Natural killer cell treated with Interleukin-12 subunit alpha and Interleukin-12 subunit beta and Interleukin-15 and Interleukin-18, amount 100 ng/mL, for 72 hours (primary cell): ENCODE measurements at regions not wholly inside any gene's neighbourhood (a gene's known extent, or its start where the extent isn't known, plus 50 kb on each side); places are given as distances from the start of the nearest gene placed in this dataset.

Experiments
- ATAC-seq, 2 donors: fragments of 150-1000 bp; cut with Tn5 transposase in 1 of 2; sonication (Bioruptor Pico), chemical (Tn5 transposase) in 1 of 2; 2 replicates each; pipeline ENCODE4 v1.10.0; 2021
- DNase-seq: peaks from one replicate; pipeline ENCODE4 v3.0.0; 2022; ENCODE audit warnings: low spot score
- H3K27ac Mint-ChIP-seq, 2 donors: 1 replicate in 1 of 2; 2 replicates in 1 of 2; pipeline ENCODE4 v1.8.0; 2022; ENCODE audit warnings: mixed read lengths in 2 of 2, mild to moderate bottlenecking in 1 of 2, moderate library complexity in 1 of 2
- H3K27me3 Mint-ChIP-seq, 2 donors: 1 replicate in 1 of 2; 2 replicates in 1 of 2; pipeline ENCODE4 v1.8.0; 2022; ENCODE audit warnings: mixed read lengths in 2 of 2
- H3K36me3 Mint-ChIP-seq: one replicate; pipeline ENCODE4 v1.8.0; 2022; ENCODE audit warnings: mixed read lengths
- H3K4me1 Mint-ChIP-seq, 2 donors: 1 replicate in 1 of 2; 2 replicates in 1 of 2; pipeline ENCODE4 v1.8.0; 2022; ENCODE audit warnings: low read depth in 2 of 2, mixed read lengths in 2 of 2, mild to moderate bottlenecking in 1 of 2
- H3K4me3 Mint-ChIP-seq: one replicate; pipeline ENCODE4 v1.8.0; 2022; ENCODE audit warnings: mixed read lengths
- H3K9me3 Mint-ChIP-seq: 2 replicates; pipeline ENCODE4 v1.8.0; 2022; ENCODE audit warnings: mixed read lengths

GRCh38 chr22:27487600-27488452 lies 313.7 kb downstream of the MN1 start:
- Mint-ChIP-seq H3K36me3 (no peaks in the 10 kb centered on the region), H3K4me1 (peaks cover 0 to 1% of the 10 kb centered on the region in 2 donors), H3K4me3 (no peak overlapping the region), H3K27ac (no peak overlapping the region), H3K9me3 (peaks cover 5% of the 10 kb centered on the region), H3K27me3 (peaks cover 5 to 11% of the 10 kb centered on the region in 2 donors)
- DNase-seq (no peak), ATAC-seq (no peak)

GRCh38 chr22:27488456-27489177 lies 312.9 kb downstream of the MN1 start:
- DNase-seq (no peak), ATAC-seq (no peak)
- H3K27me3 Mint-ChIP-seq, result peaks cover 5 to 11% of the 10 kb centered on the region in 2 donors
- H3K9me3 Mint-ChIP-seq, result peaks cover 5% of the 10 kb centered on the region
- H3K4me1 Mint-ChIP-seq, result peaks cover 0 to 3% of the 10 kb centered on the region in 2 donors
- no peak overlapping the region for H3K27ac Mint-ChIP-seq
- no peak overlapping the region for H3K4me3 Mint-ChIP-seq
- H3K36me3 Mint-ChIP-seq, result no peaks in the 10 kb centered on the region

- ATAC-seq (no peak), DNase-seq (no peak)
- Mint-ChIP-seq H3K27me3 (peaks cover 5 to 11% of the 10 kb centered on the region in 2 donors), H3K9me3 (peaks cover 5% of the 10 kb centered on the region), H3K36me3 (no peaks in the 10 kb centered on the region), H3K4me1 (peaks cover 0 to 3% of the 10 kb centered on the region in 2 donors), H3K27ac (no peak overlapping the region), H3K4me3 (no peak overlapping the region)
These were observed 312.3 kb downstream of the MN1 start for GRCh38 chr22:27489178-27489675.

- H3K9me3 Mint-ChIP-seq, result peaks cover 5% of the 10 kb centered on the region
- H3K27ac Mint-ChIP-seq, result no peak overlapping the region
- H3K36me3 Mint-ChIP-seq, result no peaks in the 10 kb centered on the region
- peaks cover 0 to 3% of the 10 kb centered on the region in 2 donors for H3K4me1 Mint-ChIP-seq
- peaks cover 5 to 11% of the 10 kb centered on the region in 2 donors for H3K27me3 Mint-ChIP-seq
- H3K4me3 Mint-ChIP-seq, result no peak overlapping the region
- DNase-seq, result no peak
- ATAC-seq, result no peak
These were observed 311.5 kb downstream of the MN1 start for GRCh38 chr22:27490080-27490479.

GRCh38 chr22:27491888-27492287 lies 309.7 kb downstream of the MN1 start:
- H3K4me1 Mint-ChIP-seq, result peaks cover 0 to 3% of the 10 kb centered on the region in 2 donors

GRCh38 chr22:27492566-27493201 lies 308.9 kb downstream of the MN1 start:
- H3K27ac Mint-ChIP-seq, result no peak overlapping the region
- H3K27me3 Mint-ChIP-seq, result peaks cover 0 to 3% of the 10 kb centered on the region in 2 donors

More at GRCh38 chr22:27491888-27492287, 309.7 kb downstream of the MN1 start:
- Mint-ChIP-seq H3K4me3 (no peak overlapping the region), H3K9me3 (peaks cover 5% of the 10 kb centered on the region), H3K27ac (no peak overlapping the region), H3K36me3 (no peaks in the 10 kb centered on the region), H3K27me3 (peaks cover 0 to 3% of the 10 kb centered on the region in 2 donors)
- DNase-seq (no peak), ATAC-seq (no peak)

GRCh38 chr22:27493796-27494195 lies 307.8 kb downstream of the MN1 start:
- H3K9me3 Mint-ChIP-seq, result peaks cover 5% of the 10 kb centered on the region
- H3K36me3 Mint-ChIP-seq, result no peaks in the 10 kb centered on the region
- no peak overlapping the region for H3K4me3 Mint-ChIP-seq
- no peak for DNase-seq
- no peak for ATAC-seq
- no peak overlapping the region for H3K27ac Mint-ChIP-seq
- H3K4me1 Mint-ChIP-seq, result peaks cover 0 to 3% of the 10 kb centered on the region in 2 donors
- H3K27me3 Mint-ChIP-seq, result peaks cover 0 to under 1% of the 10 kb centered on the region in 2 donors

More at GRCh38 chr22:27492566-27493201, 308.9 kb downstream of the MN1 start:
- ATAC-seq, result no peak
- Mint-ChIP-seq H3K36me3 (no peaks in the 10 kb centered on the region), H3K9me3 (peaks cover 5% of the 10 kb centered on the region), H3K4me1 (peaks cover 0 to 3% of the 10 kb centered on the region in 2 donors), H3K4me3 (no peak overlapping the region)
- DNase-seq, result no peak

- H3K9me3 Mint-ChIP-seq, result peaks cover 5% of the 10 kb centered on the region
- H3K36me3 Mint-ChIP-seq, result no peaks in the 10 kb centered on the region
- H3K27ac Mint-ChIP-seq, result no peak overlapping the region
- H3K27me3 Mint-ChIP-seq, result no peaks in the 10 kb centered on the region
- DNase-seq, result no peak
- peaks cover 0 to 3% of the 10 kb centered on the region in 2 donors for H3K4me1 Mint-ChIP-seq
- H3K4me3 Mint-ChIP-seq, result no peak overlapping the region
- ATAC-seq, result no peak
These were observed 306.8 kb downstream of the MN1 start for GRCh38 chr22:27494785-27495184.

- Mint-ChIP-seq H3K4me3 (no peak overlapping the region), H3K27ac (no peak overlapping the region), H3K9me3 (peaks cover 5% of the 10 kb centered on the region), H3K4me1 (peaks cover 0 to 3% of the 10 kb centered on the region in 2 donors), H3K27me3 (no peaks in the 10 kb centered on the region), H3K36me3 (no peaks in the 10 kb centered on the region)
- ATAC-seq (no peak), DNase-seq (no peak)
These were observed 306.2 kb downstream of the MN1 start for GRCh38 chr22:27495325-27495724.

GRCh38 chr22:27499121-27499520 lies 302.4 kb downstream of the MN1 start:
- ATAC-seq (peak in 1 of 2 donors; percentile 3), DNase-seq (no peak)
- H3K4me1 Mint-ChIP-seq, result no peaks in the 10 kb centered on the region
- no peak overlapping the region for H3K27ac Mint-ChIP-seq
- no peaks in the 10 kb centered on the region for H3K36me3 Mint-ChIP-seq
- H3K9me3 Mint-ChIP-seq, result no peaks in the 10 kb centered on the region
- H3K4me3 Mint-ChIP-seq, result no peak overlapping the region
- peaks cover 0 to 9% of the 10 kb centered on the region in 2 donors for H3K27me3 Mint-ChIP-seq

GRCh38 chr22:27501191-27501936 lies 300.2 kb downstream of the MN1 start:
- Mint-ChIP-seq H3K27me3 (peaks cover 0 to 9% of the 10 kb centered on the region in 2 donors), H3K27ac (no peak overlapping the region), H3K36me3 (no peaks in the 10 kb centered on the region), H3K4me1 (no peaks in the 10 kb centered on the region), H3K4me3 (no peak overlapping the region), H3K9me3 (no peaks in the 10 kb centered on the region)
- ATAC-seq (no peak), DNase-seq (no peak)

- no peaks in the 10 kb centered on the region for H3K4me1 Mint-ChIP-seq
- no peaks in the 10 kb centered on the region for H3K9me3 Mint-ChIP-seq
- H3K27me3 Mint-ChIP-seq, result peaks cover 0 to 9% of the 10 kb centered on the region in 2 donors
- H3K27ac Mint-ChIP-seq, result no peak overlapping the region
- ATAC-seq (no peak), DNase-seq (no peak)
- H3K36me3 Mint-ChIP-seq, result no peaks in the 10 kb centered on the region
- no peak overlapping the region for H3K4me3 Mint-ChIP-seq
These were observed 299.2 kb downstream of the MN1 start for GRCh38 chr22:27502327-27502726.
